NCI-H1436 (cell line): ENCODE measurements at regions not wholly inside any gene's neighbourhood (a gene's known extent, or its start where the extent isn't known, plus 50 kb on each side); places are given as distances from the start of the nearest gene placed in this dataset.
A peak's percentile ranks its signal among the peaks of the same experiment; 100 is the strongest.
"Not testable (repeated sequence)": the region's sequence is repeated elsewhere in the genome, so short reads cannot be mapped to it uniquely, and the experiment has no call there.

Source experiments
- DNase-seq: peaks from one replicate; lab custom pipeline; 2025; lab: John Stamatoyannopoulos, UW

GRCh38 chr12:127457726-127458125 is 809.2 kb upstream of the TMEM132C start:
- no peak for DNase-seq

GRCh38 chr12:127459166-127459565 is 807.8 kb upstream of the TMEM132C start:
- DNase-seq = no peak

GRCh38 chr12:127459687-127460086 is 807.3 kb upstream of the TMEM132C start:
- no peak for DNase-seq

GRCh38 chr12:127463237-127463636 is 803.7 kb upstream of the TMEM132C start:
- DNase-seq = no peak

- DNase-seq = no peak
Observed at GRCh38 chr12:127469331-127469730, 797.6 kb upstream of the TMEM132C start.

GRCh38 chr12:127473766-127474165 is 793.2 kb upstream of the TMEM132C start:
- no peak for DNase-seq

GRCh38 chr12:127479256-127479655 is 787.7 kb upstream of the TMEM132C start:
- no peak for DNase-seq

GRCh38 chr12:127480775-127481314 is 786.1 kb upstream of the TMEM132C start:
- DNase-seq = no peak

- DNase-seq = no peak
Observed at GRCh38 chr12:127482950-127483349, 784.0 kb upstream of the TMEM132C start.

GRCh38 chr12:127485528-127485927 is 781.4 kb upstream of the TMEM132C start:
- peak; percentile 14 for DNase-seq

- no peak for DNase-seq
Observed at GRCh38 chr12:127487031-127487430, 779.9 kb upstream of the TMEM132C start.

- no peak for DNase-seq
Observed at GRCh38 chr12:127489061-127489460, 777.9 kb upstream of the TMEM132C start.

GRCh38 chr12:127494961-127495915 is 771.7 kb upstream of the TMEM132C start:
- DNase-seq = no peak

- no peak for DNase-seq
Observed at GRCh38 chr12:127496255-127496654, 770.7 kb upstream of the TMEM132C start.

- DNase-seq = no peak
Observed at GRCh38 chr12:127500512-127501035, 766.4 kb upstream of the TMEM132C start.

- no peak for DNase-seq
Observed at GRCh38 chr12:127501916-127502315, 765.1 kb upstream of the TMEM132C start.

GRCh38 chr12:127503246-127503645 is 763.7 kb upstream of the TMEM132C start:
- no peak for DNase-seq

GRCh38 chr12:127503996-127504395 is 763.0 kb upstream of the TMEM132C start:
- DNase-seq = not testable (repeated sequence)

- DNase-seq = no peak
Observed at GRCh38 chr12:127504874-127505273, 762.1 kb upstream of the TMEM132C start.

GRCh38 chr12:127507341-127507740 is 759.6 kb upstream of the TMEM132C start:
- no peak for DNase-seq

GRCh38 chr12:127509066-127509778 is 757.7 kb upstream of the TMEM132C start:
- no peak for DNase-seq

GRCh38 chr12:127515941-127516340 is 751.0 kb upstream of the TMEM132C start:
- DNase-seq = no peak

GRCh38 chr12:127516467-127516866 is 750.5 kb upstream of the TMEM132C start:
- DNase-seq = no peak
